ENCODE measurements at regions not wholly inside any gene's neighbourhood (a gene's known extent, or its start where the extent isn't known, plus 50 kb on each side); places are given as distances from the start of the nearest gene placed in this dataset.

- TF ChIP-seq ZC3H10 (CRISPR knock-in tag; IDR thresholded peaks at IDR 0.05) (no peak), ZNF565 (CRISPR knock-in tag; conservative IDR thresholded peaks at IDR 0.05; ENCODE audit: low read depth) (no peak), TSHZ2 (CRISPR knock-in tag; IDR thresholded peaks at IDR 0.05) (no peak), ZNF8 (CRISPR knock-in tag; IDR thresholded peaks at IDR 0.05) (no peak)
Observed at GRCh38 chr5:166401391-166401790, 1890.1 kb upstream of the WWC1 start (continued).

- ATAC-seq: no peak
- TF ChIP-seq OSR1 (CRISPR knock-in tag; IDR thresholded peaks at IDR 0.05) (no peak), ZNF70 (CRISPR knock-in tag; IDR thresholded peaks at IDR 0.05) (no peak), BACH2 (CRISPR knock-in tag; IDR thresholded peaks at IDR 0.05; ENCODE audit: borderline replicate concordance) (no peak), PPARA (CRISPR knock-in tag; IDR thresholded peaks at IDR 0.05; ENCODE audit: borderline replicate concordance) (no peak), CSDC2 (CRISPR knock-in tag; IDR thresholded peaks at IDR 0.05) (no peak), ISL1 (CRISPR knock-in tag; IDR thresholded peaks at IDR 0.05) (no peak), PATZ1 (CRISPR knock-in tag; IDR thresholded peaks at IDR 0.05; ENCODE audit: borderline replicate concordance) (no peak), ZFP3 (CRISPR knock-in tag; IDR thresholded peaks at IDR 0.05) (no peak), ZNF565 (CRISPR knock-in tag; conservative IDR thresholded peaks at IDR 0.05; ENCODE audit: low read depth) (no peak), RARB (CRISPR knock-in tag; IDR thresholded peaks at IDR 0.05) (no peak), ZFP30 (CRISPR knock-in tag; IDR thresholded peaks at IDR 0.05) (no peak), TOX (CRISPR knock-in tag; IDR thresholded peaks at IDR 0.05; ENCODE audit: borderline replicate concordance) (no peak), ZC3H10 (CRISPR knock-in tag; IDR thresholded peaks at IDR 0.05) (no peak), ARNTL (CRISPR knock-in tag; IDR thresholded peaks at IDR 0.05; ENCODE audit: borderline replicate concordance, low read depth) (no peak), ZNF8 (CRISPR knock-in tag; IDR thresholded peaks at IDR 0.05) (no peak), GLIS3 (CRISPR knock-in tag; IDR thresholded peaks at IDR 0.05) (no peak)
Observed at GRCh38 chr5:166412191-166412590, 1879.3 kb upstream of the WWC1 start.

GRCh38 chr5:166427211-166427610 is 1864.2 kb upstream of the WWC1 start:
- TF ChIP-seq CREB5 (CRISPR knock-in tag; IDR thresholded peaks at IDR 0.05; ENCODE audit: low read depth) (no peak), ZNF565 (CRISPR knock-in tag; conservative IDR thresholded peaks at IDR 0.05; ENCODE audit: low read depth) (no peak), SNAI2 (CRISPR knock-in tag; IDR thresholded peaks at IDR 0.05) (no peak), CSRNP3 (CRISPR knock-in tag; IDR thresholded peaks at IDR 0.05) (no peak), ARNTL (CRISPR knock-in tag; IDR thresholded peaks at IDR 0.05; ENCODE audit: borderline replicate concordance, low read depth) (no peak), TSHZ2 (CRISPR knock-in tag; IDR thresholded peaks at IDR 0.05) (no peak), TCF4 (CRISPR knock-in tag; IDR thresholded peaks at IDR 0.05; ENCODE audit: borderline replicate concordance) (no peak), ZNF70 (CRISPR knock-in tag; IDR thresholded peaks at IDR 0.05) (no peak), PATZ1 (CRISPR knock-in tag; IDR thresholded peaks at IDR 0.05; ENCODE audit: borderline replicate concordance) (no peak), BACH2 (CRISPR knock-in tag; IDR thresholded peaks at IDR 0.05; ENCODE audit: borderline replicate concordance) (no peak), RARB (CRISPR knock-in tag; IDR thresholded peaks at IDR 0.05) (no peak), TOX (CRISPR knock-in tag; IDR thresholded peaks at IDR 0.05; ENCODE audit: borderline replicate concordance) (no peak), CSDC2 (CRISPR knock-in tag; IDR thresholded peaks at IDR 0.05) (no peak)
- no peak for ATAC-seq

Data from SK-N-SH treated with all-trans-retinoic acid at 6 μM for 48 hours (cell line).